ENCODE measurements at regions not wholly inside any gene's neighbourhood (a gene's known extent, or its start where the extent isn't known, plus 50 kb on each side); places are given as distances from the start of the nearest gene placed in this dataset.

GRCh38 chr10:130470286-130470685 is 334.1 kb downstream of the GLRX3 start:
- TF ChIP-seq FOXM1 (IDR thresholded peaks at IDR 0.05; ENCODE audit: borderline replicate concordance) (no peak), ZNF384 (IDR thresholded peaks at IDR 0.05) (no peak), SP1 (IDR thresholded peaks at IDR 0.05) (no peak), L3MBTL2 (conservative IDR thresholded peaks at IDR 0.05) (no peak), ARNT (IDR thresholded peaks at IDR 0.05) (no peak), FOXK2 (IDR thresholded peaks at IDR 0.05) (no peak), FOXA1 (IDR thresholded peaks at IDR 0.05) (no peak), SUZ12 (IDR thresholded peaks at IDR 0.05) (no peak), BHLHE40 (IDR thresholded peaks at IDR 0.05; ENCODE audit: borderline replicate concordance) (no peak), CTBP1 (IDR thresholded peaks at IDR 0.05; ENCODE audit: borderline replicate concordance) (no peak), HDGF (IDR thresholded peaks at IDR 0.05; ENCODE audit: borderline replicate concordance) (no peak)

All from HEK293T (cell line).